Urothelium cell line (cell line): ENCODE measurements at regions not wholly inside any gene's neighbourhood (a gene's known extent, or its start where the extent isn't known, plus 50 kb on each side); places are given as distances from the start of the nearest gene placed in this dataset.

ENCODE experiments used
- DNase-seq: peaks from one replicate; pipeline ENCODE4 v3.0.0; 2011; ENCODE audit warnings: low spot score, mixed read lengths
- FAIRE-seq: peaks from 2 replicates; lab custom pipeline; 2011; peaks lifted over from hg19 to GRCh38; lab: Jason Lieb, UNC

DNA sequence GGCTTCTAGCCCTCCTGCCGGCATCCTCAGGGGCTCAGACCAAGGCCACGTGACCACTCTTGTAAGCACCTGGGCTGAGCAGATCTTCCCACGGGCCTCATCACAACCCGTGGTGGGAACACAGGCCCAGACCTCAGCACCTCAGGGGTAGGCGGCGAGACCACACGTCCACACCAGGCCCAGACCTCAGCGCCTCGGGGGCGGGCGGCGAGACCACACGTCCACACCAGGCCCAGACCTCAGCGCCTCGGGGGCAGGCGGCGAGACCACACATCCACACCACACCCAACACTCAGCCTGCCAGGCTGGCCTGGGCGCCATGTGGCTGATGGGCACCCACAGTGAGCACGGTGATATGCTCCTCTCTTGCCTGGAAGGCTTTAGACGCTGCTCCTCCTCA is 334.4 kb upstream of the SALL3 start:
- no peak for DNase-seq
- FAIRE-seq = no peak

DNA sequence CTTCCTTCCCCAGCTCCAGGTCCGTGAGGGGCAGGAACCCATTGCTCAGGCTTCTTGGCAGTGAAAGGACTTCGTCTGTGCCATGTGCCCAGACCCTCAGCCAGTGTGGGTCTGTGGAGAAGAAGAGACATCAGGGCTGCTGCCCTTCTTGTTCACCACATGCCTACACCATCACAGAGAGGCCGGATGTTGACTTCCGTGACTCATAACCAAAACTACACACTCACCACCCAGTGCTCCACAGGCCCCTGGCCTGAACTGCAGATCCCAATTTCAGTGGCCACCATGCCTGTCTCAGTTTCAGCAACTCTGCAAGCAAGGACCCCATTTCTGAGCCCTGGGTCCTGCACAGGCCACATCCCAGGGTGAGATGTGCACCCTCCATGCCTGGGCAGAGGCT is 332.6 kb upstream of the SALL3 start:
- DNase-seq (peak; percentile 42), FAIRE-seq (no peak)

GRCh38 chr18:78649421-78649820 is 330.2 kb upstream of the SALL3 start:
- FAIRE-seq = no peak

DNA sequence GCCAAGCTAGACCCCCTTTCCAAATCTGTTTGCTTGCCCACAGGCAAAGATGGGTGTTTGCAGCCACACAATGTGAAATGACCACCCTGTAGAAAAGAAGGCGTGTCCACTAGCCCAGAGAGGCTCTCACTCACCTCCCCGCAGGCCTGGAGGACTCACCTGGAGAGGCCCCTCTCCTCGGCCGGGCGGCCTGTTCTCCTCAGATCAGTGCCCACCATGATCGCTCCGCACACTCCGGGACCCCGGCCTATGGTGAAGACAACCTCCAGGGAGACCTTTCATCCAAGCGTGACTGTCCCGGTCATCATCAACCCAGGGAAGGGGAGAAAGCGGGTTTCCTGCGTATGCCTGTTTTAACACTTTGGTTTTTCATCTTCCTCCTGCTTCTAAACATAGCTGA is 328.7 kb upstream of the SALL3 start:
- no peak for FAIRE-seq

More at GRCh38 chr18:78649421-78649820, 330.2 kb upstream of the SALL3 start:
- DNase-seq = no peak

DNA sequence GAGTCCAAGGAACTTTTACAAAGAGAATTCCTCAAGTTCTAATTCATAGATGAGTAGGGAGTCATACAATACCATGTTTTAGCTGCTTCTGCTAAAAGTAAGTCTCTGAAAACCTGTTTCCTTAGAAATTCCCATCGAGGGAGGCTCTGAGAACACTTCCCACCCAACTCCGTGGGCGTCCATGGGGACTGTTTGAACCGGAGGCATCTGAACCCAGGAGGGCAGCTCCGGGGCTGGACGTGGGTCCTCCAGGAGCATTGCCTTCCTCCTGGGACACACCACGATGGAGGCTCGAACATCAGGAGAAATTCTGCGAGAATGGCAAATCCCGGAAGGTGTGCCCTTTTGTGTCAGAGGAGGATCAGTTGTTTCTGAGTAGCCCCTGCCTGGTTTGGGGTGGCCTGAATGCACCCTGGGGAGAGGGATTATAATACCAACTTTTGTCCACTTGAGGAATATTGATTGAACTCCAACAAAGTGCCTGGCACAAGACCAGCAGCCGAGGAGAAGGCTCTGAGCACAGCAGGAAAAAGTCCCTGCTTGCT is 327.5 kb upstream of the SALL3 start:
- DNase-seq (no peak), FAIRE-seq (no peak)

More for the DNA sequence above, 328.7 kb upstream of the SALL3 start:
- no peak for DNase-seq

GRCh38 chr18:78655921-78656320 is 323.7 kb upstream of the SALL3 start:
- FAIRE-seq (no peak), DNase-seq (no peak)

DNA sequence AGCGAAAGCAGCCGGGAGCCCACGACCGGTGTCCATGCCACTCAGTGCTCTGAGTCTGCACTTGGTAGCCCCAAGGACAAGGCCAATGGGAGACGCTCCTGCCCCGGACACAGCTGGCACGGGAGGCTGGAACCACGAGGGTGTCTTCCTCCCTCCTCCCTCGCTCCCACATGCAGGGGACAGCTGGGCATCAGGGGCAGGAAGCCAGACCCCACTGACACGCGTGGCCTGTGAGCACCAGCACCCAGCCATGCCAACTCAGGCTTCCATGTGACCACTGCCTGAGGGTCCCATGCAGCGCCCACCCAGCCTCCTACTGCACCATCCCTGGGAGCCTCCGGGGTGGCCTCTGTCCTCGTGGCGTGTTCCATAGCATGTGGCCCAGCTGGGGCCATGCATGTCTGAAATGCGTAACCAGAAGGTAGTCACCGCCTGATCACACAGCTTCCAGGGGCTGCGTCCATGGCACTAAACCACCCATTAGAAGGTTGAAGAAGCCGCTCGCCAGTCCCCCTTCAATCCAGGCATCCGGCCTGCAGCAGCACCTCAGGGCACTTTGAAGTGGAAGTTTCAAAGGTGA is 323.2 kb upstream of the SALL3 start:
- DNase-seq (no peak), FAIRE-seq (no peak)

- DNase-seq = no peak
Measured at GRCh38 chr18:78658531-78658930, 321.1 kb upstream of the SALL3 start.

DNA sequence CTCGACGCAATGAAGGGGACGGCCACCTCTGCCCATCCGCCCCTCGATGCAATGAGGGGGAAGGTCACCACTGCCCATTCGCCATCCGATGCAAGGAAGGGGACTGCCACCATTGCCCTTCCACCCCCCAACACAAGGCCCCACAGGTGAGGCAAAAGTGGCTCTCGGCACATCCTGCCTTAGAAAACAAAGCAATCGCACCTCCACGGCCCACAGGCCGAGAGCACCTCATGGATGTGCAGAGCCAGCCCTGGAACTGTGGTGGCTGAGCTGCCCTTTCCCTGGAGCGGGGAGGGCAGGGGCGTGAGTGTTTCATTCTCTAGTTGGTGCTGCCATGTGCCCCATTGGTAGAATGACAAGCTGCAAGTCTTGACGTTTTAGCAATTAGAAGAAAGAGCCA is 320.6 kb upstream of the SALL3 start:
- FAIRE-seq = no peak
- no peak for DNase-seq

More at GRCh38 chr18:78658531-78658930, 321.1 kb upstream of the SALL3 start:
- no peak for FAIRE-seq

- DNase-seq = no peak
- no peak for FAIRE-seq
Measured at GRCh38 chr18:78659748-78660147, 319.9 kb upstream of the SALL3 start.

GRCh38 chr18:78660311-78660710 is 319.3 kb upstream of the SALL3 start:
- DNase-seq = no peak
- no peak for FAIRE-seq

DNA sequence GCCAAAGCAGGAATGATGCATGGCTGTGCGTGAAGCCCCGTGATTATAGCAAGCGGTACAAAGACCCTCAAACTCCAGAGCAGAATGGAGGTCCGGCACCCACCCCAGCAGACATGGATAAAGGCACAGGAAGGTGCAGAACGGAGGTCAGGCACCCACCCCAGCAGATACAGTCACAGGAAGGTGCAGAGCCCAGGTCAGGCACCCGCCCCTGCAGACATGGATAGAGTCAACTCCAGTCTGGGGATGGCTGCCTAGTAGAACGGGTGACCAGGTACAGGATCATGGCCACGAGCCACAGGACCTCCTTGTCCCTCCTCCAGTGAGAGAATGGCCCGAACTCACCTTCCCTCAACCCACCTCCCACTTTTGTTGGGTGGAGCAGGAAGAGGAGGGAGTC is 318.3 kb upstream of the SALL3 start:
- DNase-seq = no peak
- FAIRE-seq = no peak

- DNase-seq = no peak
- no peak for FAIRE-seq
Measured at GRCh38 chr18:78662879-78663278, 316.7 kb upstream of the SALL3 start.

GRCh38 chr18:78664048-78664447 is 315.6 kb upstream of the SALL3 start:
- FAIRE-seq = no peak
- DNase-seq = no peak

DNA sequence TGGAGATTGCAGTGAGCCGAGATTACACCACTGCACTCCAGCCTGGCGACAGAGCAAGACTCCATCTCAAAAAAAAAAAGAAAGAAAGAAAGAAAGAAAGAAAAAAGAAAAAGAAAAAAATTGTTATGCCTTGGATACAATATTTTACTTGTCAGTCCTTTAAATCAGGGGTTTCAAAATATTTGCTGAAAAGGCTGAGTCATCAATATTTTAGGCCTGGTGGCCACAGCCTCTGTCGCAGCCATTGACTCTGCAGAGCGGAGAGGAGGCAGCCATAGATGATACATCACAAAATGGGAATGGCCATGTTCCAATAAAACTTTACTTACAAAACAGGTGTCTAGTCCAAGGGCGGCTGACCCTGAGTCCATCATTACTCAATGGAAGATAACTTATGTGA is 314.8 kb upstream of the SALL3 start:
- DNase-seq (no peak), FAIRE-seq (no peak)

DNA sequence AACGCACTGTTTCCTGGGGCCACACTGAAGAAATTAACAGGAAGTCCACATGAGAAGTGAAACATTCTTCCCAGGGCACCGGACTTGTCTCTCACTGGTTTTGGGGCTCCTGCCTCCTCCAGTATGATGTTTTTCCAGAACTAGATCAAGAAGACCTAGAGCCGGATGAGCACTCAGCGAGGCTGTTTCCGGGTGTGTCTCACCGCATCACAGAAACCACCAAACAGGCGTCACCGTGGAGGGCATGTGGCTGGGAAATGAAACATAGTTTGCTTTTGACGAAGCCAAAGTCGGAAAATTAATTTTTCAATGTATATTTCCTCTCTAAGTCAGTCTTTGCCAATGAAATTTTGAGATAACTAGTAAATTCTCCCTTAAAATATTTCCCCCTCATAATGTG is 314.0 kb upstream of the SALL3 start:
- no peak for FAIRE-seq
- DNase-seq = no peak

- FAIRE-seq (no peak), DNase-seq (no peak)
Measured at GRCh38 chr18:78666666-78667335, 312.8 kb upstream of the SALL3 start.

GRCh38 chr18:78670778-78671391 is 308.7 kb upstream of the SALL3 start:
- DNase-seq = no peak
- FAIRE-seq = no peak

DNA sequence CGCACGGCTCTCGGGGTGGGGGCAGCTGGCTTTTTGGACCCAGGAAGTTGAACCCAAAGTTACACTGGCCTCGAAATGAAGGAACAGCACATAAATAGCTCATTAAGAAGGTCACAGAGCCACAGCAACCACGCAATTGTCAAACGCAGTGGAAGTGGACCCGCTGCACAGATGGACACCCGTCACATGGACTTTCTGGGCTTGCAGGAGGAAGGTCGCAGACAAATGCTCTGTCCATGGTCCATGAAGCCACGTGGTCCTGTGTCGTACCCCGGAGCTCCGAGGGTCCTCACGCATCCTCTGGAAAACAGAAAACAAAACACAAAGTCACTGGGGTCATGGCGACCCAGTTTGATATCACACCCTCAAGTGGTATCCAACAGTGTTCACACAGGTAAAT is 308.1 kb upstream of the SALL3 start:
- FAIRE-seq (no peak), DNase-seq (no peak)

DNA sequence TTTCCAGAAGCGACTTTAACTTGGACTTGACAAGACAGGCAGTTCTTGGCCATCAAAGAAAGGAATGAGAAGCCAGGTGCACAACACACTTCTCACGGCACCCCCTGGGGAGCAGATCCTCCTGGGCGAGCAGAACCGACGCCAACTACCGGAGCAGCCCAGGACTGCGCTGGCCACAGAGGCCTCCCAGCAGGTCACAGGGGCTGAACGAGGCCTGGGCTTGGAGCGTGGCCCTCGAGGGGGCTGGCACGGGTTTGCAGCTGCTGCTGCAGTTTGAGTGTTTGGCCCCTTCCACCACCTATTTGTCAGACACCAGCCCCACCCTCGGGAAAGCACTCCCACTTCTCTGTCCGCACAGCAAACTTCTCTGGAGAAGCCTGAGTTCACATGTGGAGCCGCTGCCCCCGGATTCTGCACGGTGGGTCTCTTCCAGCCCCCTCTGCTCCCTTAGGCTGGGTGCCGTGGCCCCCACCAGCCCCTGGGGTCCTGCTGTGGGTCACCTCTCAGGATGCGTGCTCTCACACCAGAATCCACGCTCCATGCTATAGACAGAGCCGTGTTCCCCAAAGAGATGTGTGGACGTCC is 306.7 kb upstream of the SALL3 start:
- DNase-seq = no peak
- FAIRE-seq = no peak

DNA sequence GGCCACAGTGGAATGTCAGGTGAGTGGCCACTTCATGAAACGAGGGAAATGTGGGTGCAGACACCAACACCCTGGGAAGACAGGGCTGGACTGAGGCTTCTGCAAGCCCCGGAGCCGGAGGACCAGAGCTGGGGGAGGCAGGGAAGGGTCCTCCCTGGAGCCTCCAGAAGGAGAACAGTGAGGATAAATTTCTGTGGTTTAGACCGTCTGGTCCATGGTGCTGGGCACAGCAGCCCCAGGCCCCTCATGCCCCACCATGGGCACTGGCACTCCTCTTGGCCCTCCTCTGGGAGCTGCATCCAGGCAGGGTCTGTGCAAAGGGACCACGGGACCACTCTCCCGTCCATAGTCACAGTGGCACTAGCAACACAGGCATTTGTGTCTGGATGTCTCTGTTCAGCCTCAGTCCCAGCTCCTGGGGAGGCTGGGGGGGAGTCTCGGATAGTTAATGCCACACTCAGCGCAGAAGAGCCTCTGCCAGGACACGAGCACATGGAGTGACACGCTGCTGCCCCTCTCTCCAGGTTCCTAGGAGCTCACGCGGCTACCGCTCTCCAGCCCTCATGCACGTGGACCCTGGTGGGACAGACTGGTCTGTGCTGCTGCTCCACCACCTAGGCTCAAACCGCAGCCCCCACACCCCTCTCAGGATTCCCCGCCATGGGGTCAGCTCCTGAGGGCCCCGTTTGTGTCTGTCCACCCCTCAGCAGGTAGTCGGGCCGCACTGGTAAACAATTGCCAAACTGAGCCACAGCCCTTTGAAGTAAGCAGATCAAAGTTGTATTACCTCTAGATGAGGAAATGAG is 305.9 kb upstream of the SALL3 start:
- no peak for FAIRE-seq

More for the DNA sequence above, 305.9 kb upstream of the SALL3 start:
- no peak for DNase-seq
